MM.1S (cell line): ENCODE measurements at regions not wholly inside any gene's neighbourhood (a gene's known extent, or its start where the extent isn't known, plus 50 kb on each side); places are given as distances from the start of the nearest gene placed in this dataset.

ENCODE experiments used
- DNase-seq: peaks from one replicate; pipeline ENCODE4 v3.0.0-alpha.2; 2015
- H2AFZ ChIP-seq: fragments of 300-600 bp; sonication (generic); 2 replicates; pipeline ENCODE4 v1.6.0; 2016; ENCODE audit warnings: antibody characterized with exemption, low read length
- H3F3A ChIP-seq: fragments of 300-600 bp; sonication (generic); 2 replicates; pipeline ENCODE4 v1.6.1; 2016; ENCODE audit warnings: mild to moderate bottlenecking, antibody characterized with exemption, low read length, moderate library complexity, mixed read lengths; ENCODE audit not compliant: insufficient read depth
- H3K27ac ChIP-seq: fragments of 300-600 bp; sonication (generic); 2 replicates; pipeline ENCODE4 v1.5.1; 2016; ENCODE audit warnings: mild to moderate bottlenecking, low read length
- H3K27me3 ChIP-seq: fragments of 300-600 bp; sonication (generic); replicated peaks from 2 replicates; pipeline ENCODE4 v1.6.0; 2016; ENCODE audit warnings: low read length; ENCODE audit not compliant: insufficient read depth
- H3K36me3 ChIP-seq: fragments of 300-600 bp; sonication (generic); replicated peaks from 2 replicates; pipeline ENCODE4 v1.6.1; 2016; ENCODE audit warnings: mild to moderate bottlenecking, low read length, mixed read lengths; ENCODE audit not compliant: insufficient read depth
- H3K4me1 ChIP-seq: fragments of 300-600 bp; sonication (generic); 2 replicates; pipeline ENCODE4 v1.6.1; 2016; ENCODE audit warnings: low read length, mixed read lengths
- H3K4me2 ChIP-seq: fragments of 300-600 bp; sonication (generic); 2 replicates; pipeline ENCODE4 v1.6.0; 2016; ENCODE audit warnings: low read depth, low read length
- H3K4me3 ChIP-seq: fragments of 300-600 bp; sonication (generic); 2 replicates; pipeline ENCODE4 v1.5.1; 2016; ENCODE audit warnings: low read length, mixed read lengths
- H3K79me2 ChIP-seq: fragments of 300-600 bp; sonication (generic); 2 replicates; pipeline ENCODE4 v1.6.1; 2016; ENCODE audit warnings: mixed run types, low read length, mixed read lengths
- H3K9ac ChIP-seq: fragments of 300-600 bp; sonication (generic); 2 replicates; pipeline ENCODE4 v1.6.1; 2016; ENCODE audit warnings: low read length, mixed read lengths
- H3K9me2 ChIP-seq: fragments of 300-600 bp; sonication (generic); replicated peaks from 2 replicates; pipeline ENCODE4 v1.6.1; 2016; ENCODE audit warnings: mild to moderate bottlenecking, low read length, mixed read lengths; ENCODE audit not compliant: insufficient read depth
- H3K9me3 ChIP-seq: fragments of 300-600 bp; sonication (generic); replicated peaks from 2 replicates; pipeline ENCODE4 v1.6.1; 2016; ENCODE audit warnings: mild to moderate bottlenecking, low read length, mixed read lengths; ENCODE audit not compliant: insufficient read depth
- H4K20me1 ChIP-seq: fragments of 300-600 bp; sonication (generic); 2 replicates; pipeline ENCODE4 v1.6.1; 2016; ENCODE audit warnings: mild to moderate bottlenecking, low read length, moderate library complexity, mixed read lengths; ENCODE audit not compliant: insufficient read depth
- CTCF ChIP-seq: fragments of 300-600 bp; sonication (generic); IDR thresholded peaks from 2 replicates; pipeline ENCODE4 v1.5.1; 2016; ENCODE audit warnings: antibody characterized with exemption, low read length, mixed read lengths
- EZH2 ChIP-seq: fragments of 300-600 bp; sonication (generic); optimal IDR thresholded peaks from 2 replicates; pipeline ENCODE3; 2017; ENCODE audit warnings: low read depth, mild to moderate bottlenecking, antibody characterized with exemption, low read length, mixed read lengths
- EZH2phosphoT487 ChIP-seq: fragments of 300-600 bp; sonication (generic); IDR thresholded peaks from 2 replicates; pipeline ENCODE4 v1.6.1; 2018; ENCODE audit warnings: antibody characterized with exemption, low read length

GRCh38 chr5:119726544-119726943 is 97.2 kb downstream of the FAM170A start:
- H3K79me2 ChIP-seq, result no peaks in the 10 kb centered on the region
- H3K4me1 ChIP-seq, result no peaks in the 10 kb centered on the region
- no peaks in the 10 kb centered on the region for H3K27me3 ChIP-seq
- H3K4me2 ChIP-seq, result no peak overlapping the region
- no peak overlapping the region for H3K27ac ChIP-seq
- H3K36me3 ChIP-seq, result no peaks in the 10 kb centered on the region
- H4K20me1 ChIP-seq, result no peaks in the 10 kb centered on the region
- H3K9me2 ChIP-seq, result no peaks in the 10 kb centered on the region
- TF ChIP-seq EZH2 (no peak), CTCF (no peak), EZH2phosphoT487 (no peak)
- no peaks in the 10 kb centered on the region for H3F3A ChIP-seq
- no peak overlapping the region for H3K9ac ChIP-seq
- H3K4me3 ChIP-seq, result no peak overlapping the region
- H3K9me3 ChIP-seq, result no peaks in the 10 kb centered on the region
- no peak overlapping the region for H2AFZ ChIP-seq
- DNase-seq, result no peak

- Histone ChIP-seq H3K4me1 (no peaks in the 10 kb centered on the region), H3K27me3 (no peaks in the 10 kb centered on the region), H3K9me2 (no peaks in the 10 kb centered on the region), H3K4me3 (no peak overlapping the region), H3K4me2 (no peak overlapping the region), H3K9me3 (no peaks in the 10 kb centered on the region), H3K36me3 (no peaks in the 10 kb centered on the region), H4K20me1 (no peaks in the 10 kb centered on the region), H3K27ac (no peak overlapping the region), H3K9ac (no peak overlapping the region), H3K79me2 (no peaks in the 10 kb centered on the region), H2AFZ (no peak overlapping the region), H3F3A (no peaks in the 10 kb centered on the region)
- TF ChIP-seq CTCF, result no peak
- TF ChIP-seq EZH2, result no peak
- TF ChIP-seq EZH2phosphoT487, result no peak
- no peak for DNase-seq
These were observed 110.9 kb downstream of the FAM170A start for GRCh38 chr5:119740225-119740624.

- no peaks in the 10 kb centered on the region for H3K9me3 ChIP-seq
These were observed 112.3 kb downstream of the FAM170A start for GRCh38 chr5:119741691-119742090.

More at GRCh38 chr5:119741691-119742090, 112.3 kb downstream of the FAM170A start:
- Histone ChIP-seq H3K27ac (no peak overlapping the region), H3K9me2 (no peaks in the 10 kb centered on the region), H3K4me2 (no peak overlapping the region), H3K36me3 (no peaks in the 10 kb centered on the region), H3K4me3 (no peak overlapping the region), H2AFZ (no peak overlapping the region), H3K27me3 (no peaks in the 10 kb centered on the region), H3K9ac (no peak overlapping the region), H3K79me2 (no peaks in the 10 kb centered on the region), H3F3A (no peaks in the 10 kb centered on the region), H4K20me1 (no peaks in the 10 kb centered on the region), H3K4me1 (no peaks in the 10 kb centered on the region)
- TF ChIP-seq CTCF (no peak), EZH2phosphoT487 (no peak)
- DNase-seq, result no peak
